Right renal pelvis (tissue), 4 donors: ENCODE measurements at regions not wholly inside any gene's neighbourhood (a gene's known extent, or its start where the extent isn't known, plus 50 kb on each side); places are given as distances from the start of the nearest gene placed in this dataset.
"Not testable (repeated sequence)": the region's sequence is repeated elsewhere in the genome, so short reads cannot be mapped to it uniquely, and the experiment has no call there.

Source experiments
- DNase-seq, 4 donors: peaks; one replicate each; pipeline ENCODE4 v3.0.0-alpha.2; 2013; ENCODE audit warnings: low read depth in 4 of 4, low spot score in 3 of 4, missing footprints in 1 of 4

- DNase-seq = not testable (repeated sequence)
Measured at GRCh38 chr3:187890405-187890752, 145.1 kb upstream of the BCL6 start.

- no peak for DNase-seq
Measured at GRCh38 chr3:187896646-187897045, 151.4 kb upstream of the BCL6 start.

GRCh38 chr3:187899246-187899645, 154.0 kb upstream of the BCL6 start:
- no peak for DNase-seq

- no peak for DNase-seq
Measured at GRCh38 chr3:187900993-187901755, 155.9 kb upstream of the BCL6 start.

GRCh38 chr3:187902041-187902471, 156.8 kb upstream of the BCL6 start:
- no peak for DNase-seq

- no peak for DNase-seq
Measured at GRCh38 chr3:187902936-187903335, 157.7 kb upstream of the BCL6 start.

GRCh38 chr3:187903697-187904096, 158.4 kb upstream of the BCL6 start:
- DNase-seq = no peak

- no peak for DNase-seq
Measured at GRCh38 chr3:187906416-187906815, 161.1 kb upstream of the BCL6 start.

GRCh38 chr3:187906920-187907319, 161.7 kb upstream of the BCL6 start:
- DNase-seq = no peak

GRCh38 chr3:187909866-187910265, 164.6 kb upstream of the BCL6 start:
- DNase-seq = no peak

- DNase-seq = no peak
Measured at GRCh38 chr3:187912007-187912406, 166.7 kb upstream of the BCL6 start.

- no peak for DNase-seq
Measured at GRCh38 chr3:187913617-187914033, 168.4 kb upstream of the BCL6 start.

- DNase-seq = no peak
Measured at GRCh38 chr3:187914231-187914630, 169.0 kb upstream of the BCL6 start.

GRCh38 chr3:187916072-187916471, 170.8 kb upstream of the BCL6 start:
- no peak for DNase-seq

- no peak for DNase-seq
Measured at GRCh38 chr3:187918081-187918644, 172.9 kb upstream of the BCL6 start.

- no peak for DNase-seq
Measured at GRCh38 chr3:187919048-187919447, 173.8 kb upstream of the BCL6 start.

- no peak for DNase-seq
Measured at GRCh38 chr3:187919544-187919943, 174.3 kb upstream of the BCL6 start.

- no peak for DNase-seq
Measured at GRCh38 chr3:187920030-187920429, 174.8 kb upstream of the BCL6 start.

- peak in 2 of 4 donors; percentile 36 to 45 for DNase-seq
Measured at GRCh38 chr3:187920913-187921312, 175.6 kb upstream of the BCL6 start.

GRCh38 chr3:187921391-187922074, 176.3 kb upstream of the BCL6 start:
- no peak for DNase-seq

GRCh38 chr3:187922704-187923416, 177.6 kb upstream of the BCL6 start:
- no peak for DNase-seq
